HCT116 (cell line): ENCODE measurements at regions not wholly inside any gene's neighbourhood (a gene's known extent, or its start where the extent isn't known, plus 50 kb on each side); places are given as distances from the start of the nearest gene placed in this dataset.

Source experiments
- ATAC-seq: fragments of 200-7000 bp; cut with Tn5 transposase; 2 replicates; pipeline ENCODE4 v1.9.1; 2020; ENCODE audit warnings: mild to moderate bottlenecking, moderate library complexity
- BruUV-seq: library from RNA; stranded (reverse); fragments of 400-500 nt; replicated peaks from 2 replicates; lab custom pipeline; 2021; lab: Mats Ljungman, UMichigan
- CTCF ChIA-PET: fragments of 300-600 bp; sonication (Branson Sonifier 250); formaldehyde crosslinking; loops from one replicate; lab custom pipeline; 2021; ENCODE audit warnings: antibody characterized with exemption; lab: Charles Lee
- POLR2A ChIA-PET: fragments of 300-600, 350-600 bp; sonication (Branson Sonifier 250); formaldehyde crosslinking; loops from one replicate; lab custom pipeline; 2021; ENCODE audit warnings: antibody characterized with exemption; lab: Charles Lee
- RAD21 ChIA-PET, 2 experiments: fragments of 300-600 bp; sonication (Branson Sonifier 250); formaldehyde crosslinking; loops; one replicate each; lab custom pipeline; 2023; ENCODE audit warnings: low total read pairs in 2 of 2; ENCODE audit not compliant: uncharacterized antibody in 2 of 2, unreplicated experiment in 2 of 2, low non-redundant PET in 1 of 2; lab: Charles Lee
- DNase-seq: peaks from one replicate; pipeline ENCODE4 v3.0.0-alpha.2; 2010; ENCODE audit warnings: low read depth, low spot score
- H2AFZ ChIP-seq: fragments of 200-600 bp; shearing (Covaris generic), sonication (generic); 2 replicates; pipeline ENCODE4 v1.6.1; 2017; ENCODE audit warnings: low read depth, mixed run types, mixed read lengths, antibody characterized with exemption, low read length; ENCODE audit not compliant: poor library complexity, severe bottlenecking
- H3K27ac ChIP-seq: 2 replicates; pipeline ENCODE4 v1.5.1; 2012; ENCODE audit warnings: low read depth, low read length
- H3K27me3 ChIP-seq: fragments of 200-600 bp; sonication (generic); 2 replicates; pipeline ENCODE4 v1.6.1; 2016; ENCODE audit warnings: mixed run types, low read length, mixed read lengths; ENCODE audit not compliant: insufficient read depth
- H3K36me3 ChIP-seq, 2 experiments: fragments of 200-500 bp in 1 of 2; fragments of 200-600 bp in 1 of 2; sonication (Bioruptor generic) in 1 of 2; sonication (generic) in 1 of 2; 2 replicates each; pipeline versions ENCODE4 v1.5.1 to v1.6.1; 2014 to 2016; ENCODE audit warnings: low read length in 2 of 2, inconsistent platforms in 1 of 2, mixed read lengths in 1 of 2, mixed run types in 1 of 2; ENCODE audit not compliant: insufficient read depth in 2 of 2, control insufficient read depth in 1 of 2
- H3K4me1 ChIP-seq, 2 experiments: fragments of 200-600 bp in 1 of 2; sonication (generic) in 1 of 2; 2 replicates each; pipeline versions ENCODE4 v1.5.1 to v1.6.1; 2012 to 2017; ENCODE audit warnings: low read length in 2 of 2, inconsistent platforms in 1 of 2, mild to moderate bottlenecking in 1 of 2, mixed read lengths in 1 of 2, mixed run types in 1 of 2, moderate library complexity in 1 of 2; ENCODE audit not compliant: insufficient read depth in 2 of 2, control insufficient read depth in 1 of 2
- H3K4me2 ChIP-seq: fragments of 200-600 bp; sonication (generic); 2 replicates; pipeline ENCODE4 v1.6.1; 2017; ENCODE audit warnings: mixed run types, low read length, mixed read lengths
- H3K4me3 ChIP-seq, 2 experiments: fragments of 200-600 bp in 1 of 2; sonication (generic) in 1 of 2; replicated peaks in 1 of 2; 2 replicates each; pipeline ENCODE4 v1.5.1; 2011 to 2016; ENCODE audit warnings: low read length in 2 of 2, control low read depth in 1 of 2, low read depth in 1 of 2, mild to moderate bottlenecking in 1 of 2, mixed read lengths in 1 of 2, mixed run types in 1 of 2
- H3K79me2 ChIP-seq: fragments of 200-600 bp; sonication (generic); 2 replicates; pipeline ENCODE4 v1.6.1; 2017; ENCODE audit warnings: mild to moderate bottlenecking, mixed run types, low read length, moderate library complexity, mixed read lengths; ENCODE audit not compliant: insufficient read depth
- H3K9ac ChIP-seq: fragments of 200-600 bp; sonication (generic); 2 replicates; pipeline ENCODE4 v1.6.1; 2016; ENCODE audit warnings: low read length, mixed read lengths
- H3K9me2 ChIP-seq: fragments of 200-600 bp; sonication (generic), shearing (Covaris generic); 2 replicates; pipeline ENCODE4 v1.6.1; 2017; ENCODE audit warnings: mixed run types, mild to moderate bottlenecking, moderate library complexity; ENCODE audit not compliant: insufficient read depth
- H3K9me3 ChIP-seq, 2 experiments: fragments of 200-500 bp in 1 of 2; fragments of 200-600 bp in 1 of 2; sonication (Bioruptor generic) in 1 of 2; sonication (generic) in 1 of 2; 2 replicates each; pipeline ENCODE4 v1.6.1; 2014 to 2017; ENCODE audit warnings: low read length in 2 of 2, mixed read lengths in 2 of 2, inconsistent platforms in 1 of 2, low read depth in 1 of 2, mild to moderate bottlenecking in 1 of 2, mixed run types in 1 of 2, moderate library complexity in 1 of 2; ENCODE audit not compliant: control insufficient read depth in 1 of 2, insufficient read depth in 1 of 2
- H4K20me1 ChIP-seq: fragments of 200-600 bp; sonication (generic), shearing (Covaris generic); 2 replicates; pipeline ENCODE4 v1.6.1; 2017; ENCODE audit warnings: mixed run types, mild to moderate bottlenecking, moderate library complexity; ENCODE audit not compliant: insufficient read depth
- ATF3 ChIP-seq: IDR thresholded peaks from 2 replicates; pipeline ENCODE4 v1.6.1; 2012
- CEBPB ChIP-seq: IDR thresholded peaks from 2 replicates; pipeline ENCODE4 v1.6.1; 2012; ENCODE audit warnings: low read depth
- CTCF ChIP-seq, 3 experiments: fragments of 200-600 bp in 1 of 3; sonication (generic) in 1 of 3; IDR thresholded peaks in 2 of 3; conservative IDR thresholded peaks in 1 of 3; 2 replicates each; pipeline ENCODE4 v1.5.1; 2012 to 2017; ENCODE audit warnings: low read depth in 2 of 3, low read length in 2 of 3, antibody characterized with exemption in 1 of 3, borderline replicate concordance in 1 of 3, control low read depth in 1 of 3, mild to moderate bottlenecking in 1 of 3, mixed read lengths in 1 of 3, mixed run types in 1 of 3, moderate library complexity in 1 of 3; ENCODE audit not compliant: insufficient read depth in 1 of 3
- EGR1 ChIP-seq: IDR thresholded peaks from 2 replicates; pipeline ENCODE4 v1.6.1; 2012; ENCODE audit warnings: low read depth
- ELF1 ChIP-seq: IDR thresholded peaks from 2 replicates; pipeline ENCODE4 v1.6.1; 2012; ENCODE audit warnings: low read depth, borderline replicate concordance
- EZH2 ChIP-seq: fragments of 200-600 bp; sonication (generic); IDR thresholded peaks from 2 replicates; pipeline ENCODE4 v1.6.1; 2017; ENCODE audit warnings: antibody characterized with exemption, mixed run types
- EZH2phosphoT487 ChIP-seq: fragments of 200-600 bp; IDR thresholded peaks from 2 replicates; pipeline ENCODE4 v1.6.1; 2018; ENCODE audit warnings: antibody characterized with exemption, borderline replicate concordance
- FOSL1 ChIP-seq: IDR thresholded peaks from 2 replicates; pipeline ENCODE4 v1.6.1; 2012; ENCODE audit warnings: low read depth
- JUND ChIP-seq: IDR thresholded peaks from 2 replicates; pipeline ENCODE4 v1.6.1; 2012
- MAX ChIP-seq: IDR thresholded peaks from 2 replicates; pipeline ENCODE4 v1.6.1; 2012
- POLR2A ChIP-seq: IDR thresholded peaks from 2 replicates; pipeline ENCODE4 v1.7.0; 2011; ENCODE audit warnings: borderline replicate concordance; ENCODE audit not compliant: insufficient read depth, insufficient read length; ENCODE audit errors: extremely low read depth
- POLR2AphosphoS5 ChIP-seq: IDR thresholded peaks from 2 replicates; pipeline ENCODE4 v1.6.1; 2011; ENCODE audit warnings: mild to moderate bottlenecking, low read depth, low read length, moderate library complexity
- RAD21 ChIP-seq: IDR thresholded peaks from 2 replicates; pipeline ENCODE4 v1.6.1; 2012; ENCODE audit warnings: low read depth, mild to moderate bottlenecking
- SIN3A ChIP-seq: IDR thresholded peaks from 2 replicates; pipeline ENCODE4 v1.6.1; 2012; ENCODE audit warnings: low read depth
- TCF7L2 ChIP-seq: IDR thresholded peaks from 2 replicates; pipeline ENCODE4 v1.7.0; 2011; ENCODE audit warnings: borderline replicate concordance, inconsistent platforms; ENCODE audit not compliant: insufficient read depth, insufficient read length; ENCODE audit errors: extremely low read depth
- ZBTB33 ChIP-seq: IDR thresholded peaks from 2 replicates; pipeline ENCODE4 v1.6.1; 2011; ENCODE audit warnings: mild to moderate bottlenecking, low read length, moderate library complexity; ENCODE audit not compliant: insufficient replicate concordance; ENCODE audit errors: extremely low read depth
- ZFX ChIP-seq: fragments of 450-650 bp; IDR thresholded peaks from 2 replicates; pipeline ENCODE4 v1.6.1; 2017
- ZNF274 ChIP-seq: fragments of 200-500 bp; sonication (Bioruptor generic); IDR thresholded peaks from 2 replicates; pipeline ENCODE4 v1.6.1; 2014; ENCODE audit warnings: mild to moderate bottlenecking, low read depth, low read length, inconsistent platforms
- intact Hi-C: fragments of 100-400 bp; cut with micrococcal nuclease; formaldehyde crosslinking; loops from 2 replicates; pipeline ENCODE4 v1.10.0; 2022

GRCh38 chr18:67862069-67862468 is 345.5 kb upstream of the DSEL start:
- Histone ChIP-seq H3K4me3 (no peak overlapping the region), H3K27me3 (no peaks in the 10 kb centered on the region), H4K20me1 (no peaks in the 10 kb centered on the region), H3K9me2 (no peaks in the 10 kb centered on the region), H3K79me2 (no peaks in the 10 kb centered on the region), H3K9ac (no peak overlapping the region), H3K4me1 (no peaks in the 10 kb centered on the region), H3K9me3 (peaks cover 7 to 17% of the 10 kb centered on the region in 2 experiments; a peak in 3 of 4 replicates), H3K4me2 (no peak overlapping the region), H3K36me3 (no peaks in the 10 kb centered on the region), H2AFZ (no peak overlapping the region), H3K27ac (no peak overlapping the region)
- TF ChIP-seq ZBTB33 (no peak), POLR2A (no peak), TCF7L2 (no peak), ELF1 (no peak), CTCF (IDR thresholded peaks at IDR 0.05 in 2 of 3, conservative IDR thresholded peaks at IDR 0.05 in 1 of 3; ENCODE audit: borderline replicate concordance in 1 of 3, insufficient read depth in 1 of 3, low read depth in 2 of 3, low read length in 2 of 3) (no peak), FOSL1 (no peak), EZH2 (no peak), MAX (no peak), CEBPB (no peak), RAD21 (no peak), EGR1 (no peak), ATF3 (no peak), EZH2phosphoT487 (no peak), ZFX (no peak), JUND (no peak), SIN3A (no peak), ZNF274 (no peak), POLR2AphosphoS5 (no peak)
- ATAC-seq (no peak), DNase-seq (no peak)
- BruUV-seq = no TSS peak
- ChIA-PET POLR2A (no interaction called here), CTCF (no interaction called here), RAD21 (no interaction called here)
- intact Hi-C loops = no loop called here
